Heart left ventricle (tissue), 13 donors: ENCODE measurements at regions not wholly inside any gene's neighbourhood (a gene's known extent, or its start where the extent isn't known, plus 50 kb on each side); places are given as distances from the start of the nearest gene placed in this dataset.

Experiments
- POLR2A ChIP-seq, 2 donors: fragments of 450-650 bp; IDR thresholded peaks; one replicate each; pipeline ENCODE4 v1.6.1; 2017; ENCODE audit warnings: antibody characterized with exemption in 2 of 2, mild to moderate bottlenecking in 2 of 2, moderate library complexity in 2 of 2
- TF ChIP-seq, protein P1 (sequence below), 12 donors: fragments of 200-600 bp; sonication (generic) in 4 of 12; IDR thresholded peaks; one replicate each; pipeline versions ENCODE4 v1.5.0 to v1.8.0; 2018 to 2022; ENCODE audit warnings: antibody characterized with exemption in 12 of 12, mild to moderate bottlenecking in 5 of 12
- donor health status: ischemic (EF 13 %, LVEDD 7.1; RV severe dilation, severe dysfunction).
- donor health status: DM: no; HTN: yes; CAD: no.
- donor health status: DM: no; HTN: no; CAD: no.
- donor health status: ischemic (EF 25% LVEDD 6.9; RV normal size, moderate dysfunction).
- donor health status: ischemic (EF 25% LVEDD 5.7; RV mildly dilated, moderate dysfunction).
- donor health status: ischemic (EF 35%, LVEDD 5.7; RV mildly dilated, moderate dysfunction).
- donor health status: nonischemic (EF 11% LVEDD 7.7; RV severe dilation, severe dysfunction).
- donor health status: DM: yes; HTN: yes; CAD: no.
- donor health status: PGD.
- donor health status: ischemic (EF 29% LVEDD 5.4; RV normal size, mild dysfunction).
- donor health status: nonischemic (EF 23%, LVEDD 6.1; RV moderate dilation, normal function).

DNA sequence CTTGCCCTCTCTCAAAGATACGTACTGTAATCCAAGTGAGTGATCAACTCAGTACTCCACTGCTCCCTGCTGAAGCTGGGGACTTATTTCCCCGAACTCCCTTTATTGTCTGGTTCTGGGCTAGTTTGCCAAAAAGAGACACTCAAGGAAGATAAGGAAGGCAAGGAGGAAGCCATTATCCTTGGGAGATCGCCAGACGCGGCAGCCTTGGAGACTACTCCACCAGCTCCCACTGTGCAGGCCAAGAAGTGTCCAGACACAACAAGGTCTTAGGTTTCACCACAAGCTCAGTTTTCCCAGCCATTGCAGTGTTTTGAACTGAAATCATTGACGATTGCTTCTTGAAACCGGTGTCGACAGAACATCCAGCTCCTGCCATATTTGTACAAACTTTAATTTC lies 439.6 kb upstream of the UBE2E3 start:
- TF ChIP-seq, protein P1, sequence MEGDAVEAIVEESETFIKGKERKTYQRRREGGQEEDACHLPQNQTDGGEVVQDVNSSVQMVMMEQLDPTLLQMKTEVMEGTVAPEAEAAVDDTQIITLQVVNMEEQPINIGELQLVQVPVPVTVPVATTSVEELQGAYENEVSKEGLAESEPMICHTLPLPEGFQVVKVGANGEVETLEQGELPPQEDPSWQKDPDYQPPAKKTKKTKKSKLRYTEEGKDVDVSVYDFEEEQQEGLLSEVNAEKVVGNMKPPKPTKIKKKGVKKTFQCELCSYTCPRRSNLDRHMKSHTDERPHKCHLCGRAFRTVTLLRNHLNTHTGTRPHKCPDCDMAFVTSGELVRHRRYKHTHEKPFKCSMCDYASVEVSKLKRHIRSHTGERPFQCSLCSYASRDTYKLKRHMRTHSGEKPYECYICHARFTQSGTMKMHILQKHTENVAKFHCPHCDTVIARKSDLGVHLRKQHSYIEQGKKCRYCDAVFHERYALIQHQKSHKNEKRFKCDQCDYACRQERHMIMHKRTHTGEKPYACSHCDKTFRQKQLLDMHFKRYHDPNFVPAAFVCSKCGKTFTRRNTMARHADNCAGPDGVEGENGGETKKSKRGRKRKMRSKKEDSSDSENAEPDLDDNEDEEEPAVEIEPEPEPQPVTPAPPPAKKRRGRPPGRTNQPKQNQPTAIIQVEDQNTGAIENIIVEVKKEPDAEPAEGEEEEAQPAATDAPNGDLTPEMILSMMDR (IDR thresholded peaks at IDR 0.05), result no peak
- no peak for TF ChIP-seq POLR2A (IDR thresholded peaks at IDR 0.05)
